ENCODE measurements at regions not wholly inside any gene's neighbourhood (a gene's known extent, or its start where the extent isn't known, plus 50 kb on each side); places are given as distances from the start of the nearest gene placed in this dataset.

GRCh38 chr5:171593401-171593800 lies 174.0 kb downstream of the FGF18 start:
- TF ChIP-seq SP1 (IDR thresholded peaks at IDR 0.05; ENCODE audit: low read depth, low read length) (no peak), JUND (IDR thresholded peaks at IDR 0.05; ENCODE audit: low read length) (no peak), HDAC6 (IDR thresholded peaks at IDR 0.05; ENCODE audit: low read depth, low read length) (no peak), CTCF (IDR thresholded peaks at IDR 0.05; ENCODE audit: control extremely low read depth in 1 of 3, insufficient read depth in 1 of 3, low read depth in 1 of 3, low read length in 3 of 3) (no peak), EGR1 (IDR thresholded peaks at IDR 0.05; ENCODE audit: borderline replicate concordance, low read depth, low read length) (no peak), POLR2AphosphoS5 (IDR thresholded peaks at IDR 0.05; ENCODE audit: low read depth, low read length) (no peak), SRF (IDR thresholded peaks at IDR 0.05; ENCODE audit: low read depth, low read length) (no peak), CEBPB (IDR thresholded peaks at IDR 0.05; ENCODE audit: low read depth, low read length) (no peak), EZH2 (IDR thresholded peaks at IDR 0.05; ENCODE audit: low read depth, low read length, severe bottlenecking) (no peak), HDAC2 (IDR thresholded peaks at IDR 0.05; ENCODE audit: borderline replicate concordance in 1 of 2, low read depth in 2 of 2, low read length in 2 of 2) (no peak)

Measured in H1 (cell line).